ENCODE measurements at regions not wholly inside any gene's neighbourhood (a gene's known extent, or its start where the extent isn't known, plus 50 kb on each side); places are given as distances from the start of the nearest gene placed in this dataset.

DNA sequence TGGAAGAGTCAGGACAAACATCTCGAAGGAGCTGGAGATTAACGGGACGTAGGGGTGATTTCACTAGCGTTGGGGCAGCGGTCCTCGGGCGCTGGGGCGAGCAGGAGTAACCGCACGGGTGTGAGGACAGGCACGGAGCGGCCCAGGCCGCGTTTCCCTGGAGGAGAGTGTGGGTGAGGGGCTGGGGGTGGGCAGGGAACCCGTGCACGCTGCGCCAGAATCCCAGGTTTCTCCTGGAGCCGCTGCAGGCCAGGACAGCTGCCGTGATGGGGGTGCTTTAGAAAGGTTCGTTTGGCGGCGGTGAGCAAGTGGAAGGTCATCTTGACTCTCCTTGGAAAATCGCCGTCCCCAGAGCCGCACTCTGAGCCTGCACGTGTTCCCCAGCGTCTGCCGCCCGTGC, 290.2 kb upstream of the IRX1 start:
- TF ChIP-seq, protein P1, sequence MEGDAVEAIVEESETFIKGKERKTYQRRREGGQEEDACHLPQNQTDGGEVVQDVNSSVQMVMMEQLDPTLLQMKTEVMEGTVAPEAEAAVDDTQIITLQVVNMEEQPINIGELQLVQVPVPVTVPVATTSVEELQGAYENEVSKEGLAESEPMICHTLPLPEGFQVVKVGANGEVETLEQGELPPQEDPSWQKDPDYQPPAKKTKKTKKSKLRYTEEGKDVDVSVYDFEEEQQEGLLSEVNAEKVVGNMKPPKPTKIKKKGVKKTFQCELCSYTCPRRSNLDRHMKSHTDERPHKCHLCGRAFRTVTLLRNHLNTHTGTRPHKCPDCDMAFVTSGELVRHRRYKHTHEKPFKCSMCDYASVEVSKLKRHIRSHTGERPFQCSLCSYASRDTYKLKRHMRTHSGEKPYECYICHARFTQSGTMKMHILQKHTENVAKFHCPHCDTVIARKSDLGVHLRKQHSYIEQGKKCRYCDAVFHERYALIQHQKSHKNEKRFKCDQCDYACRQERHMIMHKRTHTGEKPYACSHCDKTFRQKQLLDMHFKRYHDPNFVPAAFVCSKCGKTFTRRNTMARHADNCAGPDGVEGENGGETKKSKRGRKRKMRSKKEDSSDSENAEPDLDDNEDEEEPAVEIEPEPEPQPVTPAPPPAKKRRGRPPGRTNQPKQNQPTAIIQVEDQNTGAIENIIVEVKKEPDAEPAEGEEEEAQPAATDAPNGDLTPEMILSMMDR (conservative IDR thresholded peaks at IDR 0.05; ENCODE audit: low read depth, low read length): no peak
- TF ChIP-seq EZH2phosphoT487 (IDR thresholded peaks at IDR 0.05; ENCODE audit: borderline replicate concordance, low read length) (no peak), EZH2 (IDR thresholded peaks at IDR 0.05; ENCODE audit: low read length, unreplicated experiment) (no peak)
